ENCODE measurements at regions not wholly inside any gene's neighbourhood (a gene's known extent, or its start where the extent isn't known, plus 50 kb on each side); places are given as distances from the start of the nearest gene placed in this dataset.

GRCh38 chr5:1936901-1937300 is 54.2 kb upstream of the IRX4 start:
- no peaks in the 10 kb centered on the region for H3K27me3 ChIP-seq
- 88 to 98% (median 96%) methylated on average over 5 of the region's 5 CpGs for WGBS, 3 donors

DNA sequence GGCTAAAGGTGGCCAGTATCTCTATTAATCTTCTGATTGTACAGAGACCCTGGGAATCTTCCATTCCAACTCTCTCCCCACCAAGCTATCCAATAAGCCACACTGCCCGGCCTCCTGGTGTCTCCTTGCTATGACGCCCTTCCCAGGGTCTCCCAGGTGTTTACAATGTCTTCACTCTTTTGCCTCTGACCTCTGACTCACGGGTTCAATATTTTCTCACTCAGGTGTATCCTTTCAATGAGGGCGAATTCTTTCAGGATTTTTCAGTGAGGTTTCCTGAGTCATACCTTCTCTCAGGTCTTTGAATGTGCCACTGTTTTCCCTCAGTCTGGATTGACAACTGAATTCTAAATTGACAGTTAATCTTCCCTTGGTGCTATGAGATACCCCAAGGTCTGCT is 53.7 kb upstream of the IRX4 start:
- TF ChIP-seq EP300 (IDR thresholded peaks at IDR 0.05) = no peak

More at GRCh38 chr5:1936901-1937300, 54.2 kb upstream of the IRX4 start:
- Histone ChIP-seq H3K4me3 (no peak overlapping the region), H3K9me3 (no peaks in the 10 kb centered on the region), H3K27ac (no peak overlapping the region), H3K4me1 (ENCODE audit: insufficient read depth) (no peaks in the 10 kb centered on the region), H3K36me3 (no peaks in the 10 kb centered on the region)
- DNase-seq = no peak
- TF ChIP-seq, protein P1, sequence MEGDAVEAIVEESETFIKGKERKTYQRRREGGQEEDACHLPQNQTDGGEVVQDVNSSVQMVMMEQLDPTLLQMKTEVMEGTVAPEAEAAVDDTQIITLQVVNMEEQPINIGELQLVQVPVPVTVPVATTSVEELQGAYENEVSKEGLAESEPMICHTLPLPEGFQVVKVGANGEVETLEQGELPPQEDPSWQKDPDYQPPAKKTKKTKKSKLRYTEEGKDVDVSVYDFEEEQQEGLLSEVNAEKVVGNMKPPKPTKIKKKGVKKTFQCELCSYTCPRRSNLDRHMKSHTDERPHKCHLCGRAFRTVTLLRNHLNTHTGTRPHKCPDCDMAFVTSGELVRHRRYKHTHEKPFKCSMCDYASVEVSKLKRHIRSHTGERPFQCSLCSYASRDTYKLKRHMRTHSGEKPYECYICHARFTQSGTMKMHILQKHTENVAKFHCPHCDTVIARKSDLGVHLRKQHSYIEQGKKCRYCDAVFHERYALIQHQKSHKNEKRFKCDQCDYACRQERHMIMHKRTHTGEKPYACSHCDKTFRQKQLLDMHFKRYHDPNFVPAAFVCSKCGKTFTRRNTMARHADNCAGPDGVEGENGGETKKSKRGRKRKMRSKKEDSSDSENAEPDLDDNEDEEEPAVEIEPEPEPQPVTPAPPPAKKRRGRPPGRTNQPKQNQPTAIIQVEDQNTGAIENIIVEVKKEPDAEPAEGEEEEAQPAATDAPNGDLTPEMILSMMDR (IDR thresholded peaks at IDR 0.05) = no peak
- TF ChIP-seq POLR2A (IDR thresholded peaks at IDR 0.05) (no peak), EP300 (IDR thresholded peaks at IDR 0.05) (no peak)
- intact Hi-C loops (cut with DNase I) = no loop called here

DNA sequence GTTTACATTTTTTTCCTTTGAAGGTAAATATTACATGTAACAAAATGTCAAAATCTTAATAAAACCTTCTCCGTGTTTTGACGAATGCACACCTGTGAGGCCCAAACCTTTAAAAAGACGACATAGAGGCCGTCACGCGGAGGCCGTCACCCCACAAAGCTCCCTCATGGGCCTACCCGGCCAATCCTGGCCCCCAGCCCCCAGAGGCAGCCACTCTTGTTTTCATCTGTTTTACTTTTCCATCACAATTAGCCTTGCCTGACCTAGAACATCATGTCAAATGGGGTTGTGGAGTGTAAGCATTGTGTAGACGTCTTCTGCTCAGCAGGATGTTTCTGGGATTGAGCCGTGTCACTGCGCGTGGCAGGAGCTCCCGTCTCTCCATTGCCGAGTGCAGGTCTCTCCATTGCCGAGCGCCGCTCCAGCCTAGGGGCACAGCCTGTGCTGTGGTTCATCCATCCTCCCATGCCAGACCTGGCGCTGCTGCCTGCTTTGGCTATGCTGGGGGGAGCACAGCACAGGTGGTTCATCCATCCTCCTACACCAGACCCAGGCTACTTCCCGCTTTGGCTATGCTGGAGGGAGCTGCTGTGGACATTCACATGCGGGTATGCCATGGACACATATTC is 52.2 kb upstream of the IRX4 start:
- whole genome bisulfite sequencing, 3 donors = 92 to 95% (median 92%) methylated on average over 19 to 20 of the region's 20 CpGs
- no peak for TF ChIP-seq POLR2A (IDR thresholded peaks at IDR 0.05)
- no peak for TF ChIP-seq EP300 (IDR thresholded peaks at IDR 0.05)
- TF ChIP-seq, protein P1 (IDR thresholded peaks at IDR 0.05) = no peak
- DNase-seq = no peak
- H3K4me1 ChIP-seq (ENCODE audit: insufficient read depth) = peaks cover 8% of the 10 kb centered on the region
- intact Hi-C loops (cut with DNase I) = no loop called here
- H3K4me3 ChIP-seq = no peak overlapping the region
- H3K9me3 ChIP-seq = no peaks in the 10 kb centered on the region
- no peaks in the 10 kb centered on the region for H3K36me3 ChIP-seq
- no peak overlapping the region for H3K27ac ChIP-seq
- H3K27me3 ChIP-seq = no peaks in the 10 kb centered on the region

More for the DNA sequence above, 53.7 kb upstream of the IRX4 start:
- no peak for DNase-seq
- Histone ChIP-seq H3K4me1 (ENCODE audit: insufficient read depth) (no peaks in the 10 kb centered on the region), H3K4me3 (no peak overlapping the region), H3K9me3 (no peaks in the 10 kb centered on the region), H3K27ac (no peak overlapping the region), H3K27me3 (no peaks in the 10 kb centered on the region), H3K36me3 (no peaks in the 10 kb centered on the region)
- WGBS, 3 donors = 84 to 89% (median 87%) methylated on average over 4 of the region's 4 CpGs
- intact Hi-C loops (cut with DNase I) = no loop called here

DNA sequence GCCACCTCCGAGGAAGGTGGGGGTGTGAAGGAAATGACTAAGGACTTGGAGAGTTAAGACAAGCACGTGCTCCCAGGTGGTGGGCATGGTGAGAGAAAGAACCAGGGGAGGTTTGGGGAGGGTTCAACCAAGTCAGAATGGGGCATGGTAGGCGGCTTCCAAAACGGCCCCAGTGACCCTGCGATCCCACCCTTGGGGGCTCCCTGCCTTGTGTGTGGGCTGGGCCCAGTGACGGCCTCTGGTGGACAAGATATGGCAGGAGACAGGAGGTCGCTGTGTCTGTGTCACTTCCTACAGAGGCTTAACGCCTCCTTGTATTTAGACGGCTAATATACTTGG is 51.3 kb upstream of the IRX4 start:
- DNase-seq = no peak
- Histone ChIP-seq H3K4me1 (ENCODE audit: insufficient read depth) (peaks cover 12% of the 10 kb centered on the region), H3K27me3 (no peaks in the 10 kb centered on the region), H3K27ac (no peak overlapping the region), H3K9me3 (no peaks in the 10 kb centered on the region), H3K36me3 (no peaks in the 10 kb centered on the region), H3K4me3 (no peak overlapping the region)
- TF ChIP-seq EP300 (IDR thresholded peaks at IDR 0.05) (no peak), POLR2A (IDR thresholded peaks at IDR 0.05) (no peak)
- TF ChIP-seq, protein P1 (IDR thresholded peaks at IDR 0.05) = no peak
- WGBS, 3 donors = 91 to 94% (median 92%) methylated on average over 9 of the region's 9 CpGs
- intact Hi-C loops (cut with DNase I) = no loop called here

DNA sequence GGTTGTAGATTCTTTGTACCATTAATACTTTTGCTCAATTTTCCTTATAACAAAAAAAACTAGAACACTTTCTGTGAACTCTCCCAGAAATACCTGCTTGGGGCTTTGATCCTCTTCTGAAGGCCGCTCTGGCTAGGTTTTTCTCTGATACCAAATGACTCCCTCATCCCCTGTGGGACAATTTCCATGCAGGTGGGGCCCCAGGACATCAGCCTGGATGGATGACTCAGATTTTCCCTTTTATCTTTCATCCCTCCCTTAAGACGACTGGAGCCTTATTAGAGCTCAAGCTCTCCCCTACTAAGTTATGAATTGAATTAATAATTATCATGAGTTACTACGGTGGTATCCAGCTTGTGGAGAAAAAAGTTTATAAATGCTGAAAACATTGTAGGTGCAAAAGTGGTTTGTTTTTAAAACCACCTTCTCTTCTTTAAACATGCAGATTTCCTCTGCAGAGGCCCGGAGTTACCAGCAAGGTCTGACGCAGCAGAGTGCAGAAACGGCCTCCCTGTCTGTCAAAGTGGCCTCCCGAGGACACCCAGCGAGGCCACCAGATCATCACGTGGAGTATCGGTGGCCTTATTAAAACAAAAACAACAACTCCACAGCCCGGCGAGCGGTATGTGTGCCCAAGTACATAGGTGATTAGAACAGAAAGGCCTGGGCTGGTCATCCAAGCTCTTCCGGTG is 50.8 kb upstream of the IRX4 start:
- Histone ChIP-seq H3K4me3 (no peak overlapping the region), H3K27ac (no peak overlapping the region), H3K4me1 (ENCODE audit: insufficient read depth) (peaks cover 12% of the 10 kb centered on the region), H3K9me3 (no peaks in the 10 kb centered on the region), H3K27me3 (no peaks in the 10 kb centered on the region), H3K36me3 (no peaks in the 10 kb centered on the region)
- 86 to 93% (median 91%) methylated on average over 14 of the region's 14 CpGs for WGBS, 3 donors
- TF ChIP-seq, protein P1 (IDR thresholded peaks at IDR 0.05) = no peak
- no peak for TF ChIP-seq EP300 (IDR thresholded peaks at IDR 0.05)
- TF ChIP-seq POLR2A (IDR thresholded peaks at IDR 0.05) = no peak
- DNase-seq = no peak
- intact Hi-C loops (cut with DNase I) = no loop called here

Measured in ovary (tissue), 7 donors.